T-helper 1 cell treated with Interleukin-12 subunit alpha and Interleukin-12 subunit beta and Interleukin-4 antibody, amounts not matched to agents 30 μg/mL and 1 μg/mL, for 36 hours (primary cell): ENCODE measurements at regions not wholly inside any gene's neighbourhood (a gene's known extent, or its start where the extent isn't known, plus 50 kb on each side); places are given as distances from the start of the nearest gene placed in this dataset.
"Not testable (repeated sequence)": the region's sequence is repeated elsewhere in the genome, so short reads cannot be mapped to it uniquely, and the experiment has no call there.

ENCODE experiments used
- H3K27ac Mint-ChIP-seq: one replicate; pipeline ENCODE4 v1.8.0; 2021; ENCODE audit warnings: mild to moderate bottlenecking, mixed read lengths
- H3K27me3 Mint-ChIP-seq: one replicate; pipeline ENCODE4 v1.8.0; 2021; ENCODE audit warnings: low read depth, mixed read lengths
- H3K36me3 Mint-ChIP-seq: one replicate; pipeline ENCODE4 v1.8.0; 2021; ENCODE audit warnings: low read depth, mixed read lengths
- H3K4me1 Mint-ChIP-seq: one replicate; pipeline ENCODE4 v1.8.0; 2021; ENCODE audit warnings: low read depth, mixed read lengths
- H3K4me3 Mint-ChIP-seq: one replicate; pipeline ENCODE4 v1.8.0; 2021; ENCODE audit warnings: mild to moderate bottlenecking, moderate library complexity, mixed read lengths
- H3K9me3 Mint-ChIP-seq: one replicate; pipeline ENCODE4 v1.8.0; 2021; ENCODE audit warnings: mixed read lengths

DNA sequence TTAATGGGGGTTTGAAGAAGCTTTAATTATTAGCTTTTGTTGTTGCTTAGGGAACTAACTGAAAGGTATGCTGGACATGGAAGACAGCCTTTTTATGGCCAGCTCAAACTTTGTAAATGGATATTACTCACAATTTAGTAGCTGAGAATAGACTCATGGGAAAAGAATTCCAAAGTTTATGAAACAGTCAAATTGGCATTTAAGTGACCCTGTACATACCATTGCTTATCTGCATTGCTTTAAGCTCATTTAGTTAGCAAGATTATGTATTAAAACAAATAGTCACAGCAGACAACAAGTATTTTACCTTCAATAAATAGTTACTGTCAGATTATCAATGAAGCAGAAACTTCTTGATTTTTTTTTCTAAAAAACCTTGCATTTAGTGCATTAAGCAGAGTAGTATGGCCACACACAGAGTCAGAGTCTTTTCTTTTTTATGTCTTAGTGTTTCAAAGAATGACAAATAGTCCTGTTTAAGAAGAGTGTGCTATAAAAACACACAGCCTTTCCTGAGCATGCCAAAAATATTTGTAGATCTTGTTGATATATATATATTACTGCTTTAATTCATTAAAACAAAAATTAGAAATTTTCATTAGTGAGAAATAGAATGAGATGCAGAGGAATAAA, 102.2 kb downstream of the TTC6 start:
- Mint-ChIP-seq H3K27me3 (no peaks in the 10 kb centered on the region), H3K4me3 (no peak overlapping the region), H3K9me3 (peaks cover 16% of the 10 kb centered on the region), H3K36me3 (no peaks in the 10 kb centered on the region), H3K27ac (no peak overlapping the region), H3K4me1 (no peaks in the 10 kb centered on the region)

DNA sequence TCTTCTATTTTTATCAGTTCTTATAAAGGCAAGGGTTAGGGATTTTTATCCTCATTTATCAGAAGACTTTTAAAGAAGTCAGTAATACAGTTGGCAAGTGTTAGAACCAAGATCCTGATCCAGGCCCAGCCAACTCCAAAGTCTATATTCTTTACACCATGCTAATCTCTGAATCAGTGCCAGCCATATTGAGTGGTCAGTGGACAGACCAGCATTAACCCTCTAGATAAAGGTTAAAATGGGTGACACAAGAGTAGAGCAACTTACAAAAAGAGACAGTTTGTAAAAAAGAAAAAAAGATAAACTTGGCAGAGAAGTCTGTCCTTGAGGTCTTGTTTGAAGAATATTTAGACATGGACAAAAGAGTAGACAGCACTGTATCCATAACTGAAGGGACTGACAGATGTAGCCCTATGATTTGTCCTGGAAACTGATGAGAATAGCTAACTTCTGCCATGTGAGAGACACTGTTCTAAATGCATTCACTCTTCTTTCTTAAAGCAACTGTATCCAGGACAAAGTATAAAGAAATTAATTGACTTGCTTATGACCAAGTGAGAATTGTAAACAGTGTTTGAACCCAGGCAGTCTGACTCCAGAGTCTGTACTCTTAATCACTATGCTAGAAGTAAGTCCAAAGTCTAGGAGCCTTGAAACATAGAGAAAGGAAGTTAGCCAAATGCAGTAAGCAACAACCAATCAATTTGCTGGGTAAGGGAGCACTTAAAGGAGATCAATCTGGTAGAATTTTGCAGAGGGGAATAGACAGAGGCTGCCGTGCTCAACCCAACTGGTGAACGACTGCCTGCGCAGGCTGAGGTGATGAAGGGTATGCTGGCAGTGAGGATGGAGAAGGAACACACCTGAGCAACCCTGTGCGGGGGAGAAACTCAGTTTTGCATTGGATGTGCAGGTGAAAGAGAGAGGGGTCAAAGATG, 103.7 kb downstream of the TTC6 start:
- Mint-ChIP-seq H3K4me1 (no peaks in the 10 kb centered on the region), H3K4me3 (no peak overlapping the region), H3K27me3 (no peaks in the 10 kb centered on the region), H3K9me3 (peaks cover 8% of the 10 kb centered on the region), H3K27ac (no peak overlapping the region), H3K36me3 (no peaks in the 10 kb centered on the region)

DNA sequence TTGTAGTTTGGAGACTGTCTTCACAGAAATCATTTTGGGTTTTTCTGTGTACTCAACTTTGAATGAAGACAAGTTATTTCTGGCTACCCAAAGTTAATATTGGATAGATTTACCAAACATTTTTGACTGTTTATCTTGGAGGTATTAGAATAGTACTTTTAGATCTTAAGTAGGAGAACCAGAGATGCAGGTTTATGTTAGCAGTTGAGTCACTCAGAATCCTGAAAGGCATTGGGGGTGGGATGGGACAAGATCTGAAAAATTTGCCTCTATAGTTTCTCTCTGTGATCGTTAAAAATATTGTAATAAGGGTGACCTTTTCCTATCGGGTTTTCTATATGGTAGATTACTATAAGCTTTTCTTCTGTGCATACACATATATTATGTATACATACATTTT, 112.3 kb downstream of the TTC6 start:
- no peaks in the 10 kb centered on the region for H3K4me1 Mint-ChIP-seq
- H3K36me3 Mint-ChIP-seq = no peaks in the 10 kb centered on the region
- H3K27ac Mint-ChIP-seq = no peak overlapping the region
- no peaks in the 10 kb centered on the region for H3K9me3 Mint-ChIP-seq
- no peak overlapping the region for H3K4me3 Mint-ChIP-seq
- H3K27me3 Mint-ChIP-seq = no peaks in the 10 kb centered on the region

DNA sequence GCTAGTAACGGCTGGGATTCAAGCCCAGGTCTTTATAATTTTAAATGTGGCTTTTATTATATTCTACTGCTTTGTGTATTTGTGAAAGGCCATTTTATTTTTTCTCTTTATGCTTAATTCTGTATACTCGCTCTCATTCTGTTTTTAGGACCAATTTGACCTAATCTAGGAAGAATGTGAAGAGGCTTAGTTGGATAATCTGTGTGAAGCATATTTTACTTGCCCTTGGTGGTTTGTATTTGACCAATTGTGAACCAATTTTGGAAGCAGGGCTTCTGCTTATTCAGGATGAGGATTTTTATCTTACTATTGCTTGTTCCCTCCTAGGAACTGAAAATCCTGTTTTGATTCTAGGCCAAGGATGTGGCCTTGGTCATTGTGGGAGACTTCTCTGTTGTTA, 113.1 kb downstream of the TTC6 start:
- Mint-ChIP-seq H3K9me3 (no peaks in the 10 kb centered on the region), H3K27me3 (no peaks in the 10 kb centered on the region), H3K4me1 (no peaks in the 10 kb centered on the region), H3K27ac (no peak overlapping the region), H3K36me3 (no peaks in the 10 kb centered on the region), H3K4me3 (no peak overlapping the region)

DNA sequence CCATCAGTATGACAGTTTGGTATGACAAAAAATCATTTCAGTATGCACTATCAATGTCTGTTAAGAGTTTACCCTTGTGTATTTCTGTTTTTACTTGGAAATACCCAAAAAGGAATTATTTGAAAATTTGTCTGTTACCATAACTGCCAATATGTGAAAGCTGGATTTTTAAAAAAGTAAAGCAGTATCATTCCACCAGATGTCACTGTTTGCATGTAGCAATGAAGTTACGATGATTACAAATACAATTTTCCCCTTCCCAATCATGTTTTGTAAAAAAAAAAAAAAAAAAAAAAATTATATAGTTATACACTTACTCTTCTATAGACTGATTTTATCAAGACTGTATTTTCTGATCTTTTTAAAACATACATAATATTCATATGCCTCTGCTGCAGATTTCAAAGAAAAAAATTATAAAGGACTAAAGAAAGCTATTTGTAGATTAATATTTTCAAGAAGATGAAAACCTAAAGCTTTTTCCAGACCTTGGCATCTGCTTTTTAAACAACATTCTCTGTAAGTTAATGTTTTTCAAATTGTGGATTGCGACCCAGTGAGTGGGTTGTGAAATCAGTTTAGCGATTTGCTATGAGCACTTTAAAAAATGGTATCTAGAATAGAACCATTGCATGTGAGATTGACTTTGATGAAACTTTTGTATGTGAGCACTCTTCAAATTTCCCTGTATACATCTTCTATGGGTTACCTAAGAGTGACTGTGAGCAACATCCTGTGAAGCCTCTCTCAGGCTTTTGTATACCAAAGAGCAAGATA, 114.2 kb downstream of the TTC6 start:
- Mint-ChIP-seq H3K27ac (no peak overlapping the region), H3K4me1 (no peaks in the 10 kb centered on the region), H3K4me3 (no peak overlapping the region), H3K27me3 (no peaks in the 10 kb centered on the region), H3K36me3 (no peaks in the 10 kb centered on the region), H3K9me3 (no peaks in the 10 kb centered on the region)

DNA sequence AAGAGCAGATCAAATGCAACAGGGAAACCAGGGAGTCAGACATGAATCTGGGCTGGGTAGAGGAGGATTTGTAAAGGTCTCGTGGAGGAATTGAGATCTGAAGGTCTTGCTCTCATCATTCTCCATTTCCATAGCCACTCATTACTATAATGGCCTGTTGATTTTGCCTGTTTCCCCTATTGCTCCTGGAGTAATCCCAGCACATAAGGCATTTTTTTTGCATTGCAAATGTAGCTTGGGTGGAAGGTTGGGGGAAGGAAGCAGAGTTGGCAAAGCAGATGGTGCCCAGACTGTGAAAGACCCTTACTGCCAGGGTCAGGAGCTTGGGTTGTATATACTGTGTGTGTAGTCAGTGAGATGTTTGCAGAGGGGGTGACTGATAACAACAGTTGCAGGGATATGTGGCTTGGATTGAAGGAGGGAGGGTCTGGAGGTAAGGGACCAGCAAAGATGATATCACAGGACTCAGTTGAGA, 116.0 kb downstream of the TTC6 start:
- H3K36me3 Mint-ChIP-seq = no peaks in the 10 kb centered on the region
- H3K27ac Mint-ChIP-seq = no peak overlapping the region
- H3K4me1 Mint-ChIP-seq = no peaks in the 10 kb centered on the region
- no peaks in the 10 kb centered on the region for H3K27me3 Mint-ChIP-seq
- no peak overlapping the region for H3K4me3 Mint-ChIP-seq
- no peaks in the 10 kb centered on the region for H3K9me3 Mint-ChIP-seq

DNA sequence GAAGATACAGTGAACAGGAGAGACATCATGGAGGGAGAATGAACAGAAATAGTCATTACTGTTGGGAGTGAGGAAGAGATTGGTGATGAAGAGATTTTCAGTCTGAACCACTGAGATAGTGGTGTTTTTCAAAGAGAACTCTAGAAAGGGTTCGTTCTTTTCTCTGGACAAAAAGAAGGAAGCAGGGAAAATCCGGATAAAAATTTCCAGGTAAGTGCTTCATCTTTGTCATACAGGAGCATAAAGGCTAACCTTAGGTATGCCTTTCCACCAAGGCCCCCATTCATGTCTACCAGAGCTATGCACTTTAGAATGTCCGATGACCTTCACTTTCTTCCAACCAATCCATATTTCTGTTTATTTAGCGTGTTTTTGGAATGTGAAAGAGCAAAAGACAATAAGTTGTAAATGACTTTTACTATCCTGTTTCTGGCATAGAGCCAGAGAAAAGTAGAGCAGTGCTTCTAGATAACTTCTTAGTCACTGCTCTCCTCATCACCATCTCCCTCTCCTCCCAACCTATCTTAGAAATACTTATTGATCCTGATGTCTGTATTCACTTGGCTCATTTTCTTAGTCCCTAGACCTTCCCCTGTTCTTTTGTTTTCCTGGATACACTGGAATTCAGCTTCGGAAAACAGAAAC, 116.5 kb downstream of the TTC6 start:
- H3K27ac Mint-ChIP-seq = no peak overlapping the region
- H3K27me3 Mint-ChIP-seq = no peaks in the 10 kb centered on the region
- no peaks in the 10 kb centered on the region for H3K4me1 Mint-ChIP-seq
- H3K4me3 Mint-ChIP-seq = no peak overlapping the region
- H3K36me3 Mint-ChIP-seq = no peaks in the 10 kb centered on the region
- no peaks in the 10 kb centered on the region for H3K9me3 Mint-ChIP-seq

DNA sequence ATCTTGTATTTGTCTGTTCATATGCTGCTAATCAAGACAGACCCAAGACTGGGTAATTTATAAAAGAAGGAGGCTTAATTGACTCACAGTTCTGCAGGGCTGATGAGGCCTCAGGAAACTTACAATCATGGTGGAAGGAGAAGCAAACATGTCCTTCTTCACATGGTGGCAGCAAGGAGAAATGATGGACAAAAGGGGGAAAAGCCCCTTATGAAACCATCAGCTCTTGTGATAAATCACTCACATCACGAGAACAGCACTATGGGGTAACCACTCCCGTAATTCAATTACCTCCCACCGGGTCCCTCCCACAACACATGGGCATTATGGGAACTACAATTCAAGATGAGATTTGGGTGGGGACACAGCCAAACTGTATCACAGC, 117.0 kb downstream of the TTC6 start:
- not testable (repeated sequence) for H3K36me3 Mint-ChIP-seq, H3K9me3 Mint-ChIP-seq, H3K4me3 Mint-ChIP-seq, H3K27ac Mint-ChIP-seq, H3K4me1 Mint-ChIP-seq, H3K27me3 Mint-ChIP-seq

DNA sequence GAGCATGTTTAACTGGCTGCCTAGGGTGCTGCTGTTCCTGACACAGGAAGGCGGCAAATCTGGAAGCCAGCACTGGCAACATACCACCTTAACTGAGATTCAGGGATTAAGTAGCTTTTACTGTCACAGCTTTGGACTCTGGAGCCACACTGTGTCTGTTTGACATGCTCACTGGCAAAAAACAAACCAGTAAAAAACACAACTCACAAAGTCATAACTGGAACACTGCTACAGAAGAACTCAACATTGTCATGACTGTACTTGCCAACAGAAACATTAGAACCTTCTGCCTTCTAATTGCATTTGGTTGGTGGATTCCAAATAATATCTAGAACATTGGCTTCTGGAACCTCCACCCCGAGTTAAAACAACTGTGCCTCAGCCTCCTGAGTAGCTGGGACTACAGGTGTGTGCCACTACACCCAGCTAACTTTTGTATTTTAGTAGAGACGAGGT, 117.6 kb downstream of the TTC6 start:
- Mint-ChIP-seq H3K27ac (no peak overlapping the region), H3K4me1 (no peaks in the 10 kb centered on the region), H3K27me3 (no peaks in the 10 kb centered on the region), H3K36me3 (no peaks in the 10 kb centered on the region), H3K9me3 (no peaks in the 10 kb centered on the region), H3K4me3 (no peak overlapping the region)

DNA sequence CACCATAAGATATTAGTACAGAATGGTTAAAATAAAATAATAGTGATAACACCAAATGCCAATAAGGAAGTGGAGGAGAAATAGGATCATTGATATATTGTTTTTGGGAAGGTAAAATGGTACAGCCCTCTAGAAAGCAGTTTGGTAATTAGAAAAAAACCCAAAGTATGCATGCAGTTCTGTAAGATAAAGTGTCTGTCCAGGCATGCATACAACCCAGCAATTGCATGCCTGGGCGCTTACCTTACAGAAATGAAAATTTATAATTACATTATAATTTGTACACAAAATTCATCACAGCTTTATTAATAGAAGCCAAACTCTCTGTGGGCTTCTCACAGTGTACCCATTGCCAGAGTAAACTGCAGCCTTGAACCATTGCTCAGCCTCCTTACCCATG, 124.7 kb downstream of the TTC6 start:
- H3K27me3 Mint-ChIP-seq = no peaks in the 10 kb centered on the region
- H3K27ac Mint-ChIP-seq = no peak overlapping the region
- no peaks in the 10 kb centered on the region for H3K4me1 Mint-ChIP-seq
- no peak overlapping the region for H3K4me3 Mint-ChIP-seq
- no peaks in the 10 kb centered on the region for H3K9me3 Mint-ChIP-seq
- no peaks in the 10 kb centered on the region for H3K36me3 Mint-ChIP-seq

DNA sequence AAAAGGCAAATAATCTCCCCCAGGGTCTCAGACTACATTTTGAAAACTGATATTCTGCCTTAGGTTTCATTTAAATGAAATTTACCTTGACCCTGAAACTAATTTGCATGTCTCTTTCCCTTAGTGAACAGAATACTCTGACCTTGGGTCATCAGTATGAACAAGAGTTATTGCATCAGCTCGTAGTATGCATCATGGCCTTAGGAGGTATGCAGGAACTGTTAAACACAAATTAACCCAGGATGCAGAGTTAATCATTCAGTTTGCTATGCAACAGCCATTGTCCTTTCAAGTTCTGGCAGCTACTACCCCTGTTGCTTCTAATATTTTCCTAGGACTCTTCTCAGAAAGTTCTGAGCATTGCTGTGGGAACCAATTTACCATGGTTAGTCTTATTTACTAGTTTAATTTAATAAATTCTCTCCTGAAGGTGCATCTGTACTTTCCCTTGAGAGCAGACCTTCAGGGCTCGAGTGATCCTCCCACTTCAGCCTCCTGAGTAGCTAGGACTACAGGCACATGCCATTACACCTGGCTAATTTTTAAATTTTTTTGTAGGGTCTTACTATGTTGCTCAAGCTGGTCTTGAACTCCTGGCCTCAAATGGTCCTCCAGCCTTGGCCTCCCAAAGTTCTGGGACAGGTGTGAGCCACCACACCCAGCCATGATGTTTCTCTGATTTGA, 126.7 kb downstream of the TTC6 start:
- Mint-ChIP-seq H3K36me3 (no peaks in the 10 kb centered on the region), H3K4me1 (no peaks in the 10 kb centered on the region), H3K27ac (no peak overlapping the region), H3K9me3 (no peaks in the 10 kb centered on the region), H3K4me3 (no peak overlapping the region), H3K27me3 (no peaks in the 10 kb centered on the region)

DNA sequence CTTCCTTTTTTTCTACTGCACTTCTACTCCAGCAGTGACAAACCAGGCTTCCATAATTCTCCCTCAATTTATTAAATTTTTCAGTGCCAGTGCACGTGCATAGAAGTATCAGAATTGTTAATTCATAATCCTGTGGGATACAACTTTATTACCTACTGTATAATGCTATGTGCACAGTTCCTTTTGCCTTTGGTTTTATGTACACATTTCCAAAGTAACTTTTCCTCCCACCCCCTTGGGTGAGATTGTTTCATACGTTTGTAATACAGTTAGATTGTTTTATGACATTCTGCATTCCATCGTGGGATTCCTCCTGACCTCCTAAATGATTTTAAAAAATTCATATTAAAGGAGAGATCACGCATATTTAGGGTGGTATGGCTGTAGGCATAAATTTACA, 128.1 kb downstream of the TTC6 start:
- H3K4me1 Mint-ChIP-seq = no peaks in the 10 kb centered on the region
- no peaks in the 10 kb centered on the region for H3K9me3 Mint-ChIP-seq
- H3K27me3 Mint-ChIP-seq = no peaks in the 10 kb centered on the region
- H3K4me3 Mint-ChIP-seq = no peak overlapping the region
- no peak overlapping the region for H3K27ac Mint-ChIP-seq
- H3K36me3 Mint-ChIP-seq = no peaks in the 10 kb centered on the region

DNA sequence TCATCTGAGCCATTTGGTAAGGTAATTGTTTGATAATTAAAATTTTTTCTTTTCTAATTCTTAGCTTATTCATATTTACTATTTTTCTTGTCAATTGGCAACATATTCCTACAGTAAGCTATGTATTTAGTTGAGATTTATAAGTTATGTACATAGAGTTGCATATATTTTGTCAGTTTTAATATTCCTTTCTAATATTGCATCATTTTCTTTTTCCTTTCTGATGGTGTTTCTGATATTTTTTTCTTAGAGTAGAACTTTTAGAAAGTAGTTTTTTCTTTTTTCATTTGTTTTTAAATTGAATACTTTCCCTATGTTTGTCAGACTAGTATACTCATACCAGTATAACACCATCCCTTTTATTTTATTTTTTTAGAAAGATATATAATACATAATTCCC, 131.3 kb downstream of the TTC6 start:
- H3K36me3 Mint-ChIP-seq = no peaks in the 10 kb centered on the region
- no peak overlapping the region for H3K27ac Mint-ChIP-seq
- no peaks in the 10 kb centered on the region for H3K9me3 Mint-ChIP-seq
- H3K4me3 Mint-ChIP-seq = no peak overlapping the region
- H3K4me1 Mint-ChIP-seq = no peaks in the 10 kb centered on the region
- no peaks in the 10 kb centered on the region for H3K27me3 Mint-ChIP-seq

DNA sequence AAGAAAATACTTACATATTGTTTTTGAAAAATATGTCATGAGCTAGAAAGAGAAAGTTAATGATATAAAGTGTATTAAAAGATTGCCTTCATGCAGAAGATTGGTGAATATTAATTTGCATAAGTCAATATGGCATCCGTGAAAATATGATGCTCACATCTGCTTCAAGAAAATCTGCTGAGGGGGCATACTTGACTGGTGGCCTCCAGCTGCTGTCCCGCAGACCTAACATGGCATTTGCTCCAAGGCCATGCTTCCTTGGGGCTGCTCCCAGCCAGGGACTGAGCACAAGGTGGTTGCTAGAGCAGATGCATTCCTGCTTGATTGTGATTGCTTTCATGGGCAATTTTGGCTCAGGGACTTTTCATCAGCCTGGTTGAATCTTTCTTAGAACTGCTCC, 133.8 kb downstream of the TTC6 start:
- Mint-ChIP-seq H3K36me3 (no peaks in the 10 kb centered on the region), H3K27me3 (no peaks in the 10 kb centered on the region), H3K4me3 (no peak overlapping the region), H3K4me1 (no peaks in the 10 kb centered on the region), H3K27ac (no peak overlapping the region), H3K9me3 (no peaks in the 10 kb centered on the region)
